GM19025 (cell line): ENCODE measurements at regions not wholly inside any gene's neighbourhood (a gene's known extent, or its start where the extent isn't known, plus 50 kb on each side); places are given as distances from the start of the nearest gene placed in this dataset.

ENCODE experiments used
- ATAC-seq: cut with Tn5 transposase; IDR thresholded peaks from one replicate; pipeline ENCODE4 v1.9.1; 2021; ENCODE audit warnings: mild to moderate bottlenecking, low read depth, moderate library complexity; ENCODE audit not compliant: unreplicated experiment

- ATAC-seq, result peak; percentile 89
These were observed 74.5 kb upstream of the PMFBP1 start for GRCh38 chr16:72246423-72246822.

- ATAC-seq, result no peak
These were observed 72.9 kb upstream of the PMFBP1 start for GRCh38 chr16:72244853-72245252.

GRCh38 chr16:72243621-72244020 lies 71.7 kb upstream of the PMFBP1 start:
- no peak for ATAC-seq

GRCh38 chr16:72242757-72243156 lies 70.8 kb upstream of the PMFBP1 start:
- no peak for ATAC-seq

GRCh38 chr16:72241930-72242329 lies 70.0 kb upstream of the PMFBP1 start:
- ATAC-seq, result no peak

GRCh38 chr16:72241008-72241407 lies 69.1 kb upstream of the PMFBP1 start:
- no peak for ATAC-seq

GRCh38 chr16:72240466-72240865 lies 68.5 kb upstream of the PMFBP1 start:
- ATAC-seq, result no peak

GRCh38 chr16:72236866-72237265 lies 64.9 kb upstream of the PMFBP1 start:
- no peak for ATAC-seq

GRCh38 chr16:72234387-72234786 lies 62.4 kb upstream of the PMFBP1 start:
- no peak for ATAC-seq

GRCh38 chr16:72228014-72228413 lies 56.1 kb upstream of the PMFBP1 start:
- no peak for ATAC-seq

GRCh38 chr16:72226136-72226535 lies 54.2 kb upstream of the PMFBP1 start:
- ATAC-seq, result no peak

- no peak for ATAC-seq
These were observed 52.4 kb upstream of the PMFBP1 start for GRCh38 chr16:72224260-72224768.

GRCh38 chr16:72222503-72222902 lies 50.5 kb upstream of the PMFBP1 start:
- no peak for ATAC-seq
